Activated CD8-positive, alpha-beta memory T cell treated with anti-CD3 and anti-CD28 coated beads, Interleukin-2, amount 10 ng/mL, durations not matched to agents 7 days and 5 days (primary cell): ENCODE measurements at regions not wholly inside any gene's neighbourhood (a gene's known extent, or its start where the extent isn't known, plus 50 kb on each side); places are given as distances from the start of the nearest gene placed in this dataset.
A peak's percentile ranks its signal among the peaks of the same experiment; 100 is the strongest.
"Not testable (repeated sequence)": the region's sequence is repeated elsewhere in the genome, so short reads cannot be mapped to it uniquely, and the experiment has no call there.

ENCODE experiments used
- ATAC-seq: fragments of 150-1000 bp; cut with Tn5 transposase; one replicate; pipeline ENCODE4 v1.10.0; 2021; ENCODE audit warnings: moderate library complexity
- CTCF ChIA-PET: fragments of 350-600 bp; sonication (Branson Sonifier 250); formaldehyde crosslinking; loops from one replicate; lab custom pipeline; 2021; ENCODE audit warnings: antibody characterized with exemption; lab: Charles Lee
- DNase-seq: peaks from one replicate; pipeline ENCODE4 v3.0.0-alpha.2; 2020
- H3K27ac Mint-ChIP-seq: one replicate; pipeline ENCODE4 v1.8.0; 2021; ENCODE audit warnings: mild to moderate bottlenecking, mixed read lengths
- H3K27me3 Mint-ChIP-seq: one replicate; pipeline ENCODE4 v1.8.0; 2021; ENCODE audit warnings: mixed read lengths
- H3K36me3 Mint-ChIP-seq: one replicate; pipeline ENCODE4 v1.8.0; 2021; ENCODE audit warnings: mild to moderate bottlenecking, mixed read lengths
- H3K4me1 Mint-ChIP-seq: one replicate; pipeline ENCODE4 v1.8.0; 2021; ENCODE audit warnings: mixed read lengths
- H3K4me3 Mint-ChIP-seq: one replicate; pipeline ENCODE4 v1.8.0; 2021; ENCODE audit warnings: mild to moderate bottlenecking, moderate library complexity, mixed read lengths
- H3K9me3 Mint-ChIP-seq: one replicate; pipeline ENCODE4 v1.8.0; 2022; ENCODE audit warnings: low read depth, mixed read lengths

DNA sequence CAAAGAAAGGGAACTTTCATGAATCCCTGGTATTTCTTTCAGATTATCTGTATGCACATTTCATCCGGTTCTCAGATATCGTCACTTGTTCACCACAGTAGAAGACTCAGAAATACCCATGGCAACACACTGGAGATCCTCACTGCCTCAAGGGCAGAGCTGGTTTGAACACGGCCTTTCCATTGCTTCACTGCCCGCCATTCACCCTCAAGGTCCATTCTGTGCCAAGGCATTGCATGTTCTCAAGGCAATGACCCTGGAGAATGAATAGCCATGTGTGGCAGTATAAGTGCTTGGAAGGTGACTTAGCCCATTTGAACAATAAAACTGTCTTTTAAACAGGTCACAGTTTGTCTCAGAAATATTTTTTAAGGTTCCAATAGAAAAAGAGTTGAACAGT lies 606.5 kb downstream of the IPMK start:
- Mint-ChIP-seq H3K27ac (no peak overlapping the region), H3K4me1 (no peaks in the 10 kb centered on the region), H3K27me3 (no peaks in the 10 kb centered on the region), H3K4me3 (no peak overlapping the region), H3K36me3 (no peaks in the 10 kb centered on the region), H3K9me3 (no peaks in the 10 kb centered on the region)
- no peak for ATAC-seq
- CTCF ChIA-PET, result no interaction called here
- DNase-seq, result no peak

DNA sequence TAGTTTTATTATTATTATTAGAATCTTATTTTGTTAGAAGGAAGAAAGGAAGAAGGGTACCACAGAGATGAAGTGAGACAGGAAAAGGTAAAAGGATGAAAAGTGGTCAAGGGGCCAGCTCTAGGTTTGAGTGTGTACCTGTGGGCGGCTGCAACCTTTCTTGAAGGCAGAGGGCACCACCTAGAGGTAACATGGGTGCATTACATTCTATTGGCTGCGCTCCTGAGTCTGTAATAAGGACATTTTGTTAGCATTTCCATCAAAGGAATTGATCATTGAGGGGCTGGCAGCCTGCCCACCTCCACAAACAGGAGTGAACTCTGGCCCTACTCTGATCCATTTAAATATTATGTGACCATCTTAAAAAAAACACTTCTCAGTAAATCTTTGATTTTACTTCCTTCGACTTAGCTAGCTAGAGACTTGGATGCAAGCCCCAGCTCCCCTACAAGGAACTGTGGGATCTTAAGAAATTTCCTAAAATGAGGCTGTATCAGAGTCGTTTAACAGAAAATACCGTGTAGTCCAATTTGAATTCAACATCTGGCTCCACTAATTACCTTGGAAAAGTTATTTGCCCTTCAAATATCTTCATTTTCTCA lies 610.4 kb downstream of the IPMK start:
- H3K27me3 Mint-ChIP-seq, result no peaks in the 10 kb centered on the region
- no peak overlapping the region for H3K4me3 Mint-ChIP-seq
- DNase-seq (peak; percentile 48), ATAC-seq (peak; percentile 39)
- H3K36me3 Mint-ChIP-seq, result no peaks in the 10 kb centered on the region
- H3K4me1 Mint-ChIP-seq, result no peaks in the 10 kb centered on the region
- no peaks in the 10 kb centered on the region for H3K9me3 Mint-ChIP-seq
- CTCF ChIA-PET, result interaction anchor here (0.7 to 0.8 kb wide), 3 partner anchors 13 to 1246 kb away, joined by 3 to 4 read pairs (median 3); no protein-coding TSS in a partner anchor
- H3K27ac Mint-ChIP-seq, result no peak overlapping the region

DNA sequence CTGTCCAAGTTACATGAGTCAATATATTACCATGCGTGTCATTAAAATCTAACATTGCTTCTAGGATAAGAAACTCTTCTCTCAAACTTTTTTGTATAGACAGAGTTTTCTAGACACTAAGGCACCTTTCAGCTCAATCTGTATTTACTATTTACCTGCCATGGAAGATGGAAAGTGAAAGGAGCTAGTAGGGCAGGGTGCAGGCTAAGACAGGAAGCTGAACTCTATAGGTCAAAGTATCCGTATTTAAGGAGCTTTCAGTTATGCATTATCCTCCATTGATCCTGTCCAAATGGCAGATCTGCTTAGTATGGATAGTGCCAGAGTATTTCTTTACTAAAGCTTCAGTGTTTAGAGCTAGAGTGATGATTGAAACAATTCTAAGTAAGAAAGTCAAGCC lies 612.8 kb downstream of the IPMK start:
- H3K36me3 Mint-ChIP-seq, result no peaks in the 10 kb centered on the region
- ATAC-seq (no peak), DNase-seq (no peak)
- H3K27me3 Mint-ChIP-seq, result no peaks in the 10 kb centered on the region
- CTCF ChIA-PET, result no interaction called here
- no peak overlapping the region for H3K4me3 Mint-ChIP-seq
- no peak overlapping the region for H3K27ac Mint-ChIP-seq
- peaks cover 2% of the 10 kb centered on the region for H3K9me3 Mint-ChIP-seq
- no peaks in the 10 kb centered on the region for H3K4me1 Mint-ChIP-seq

DNA sequence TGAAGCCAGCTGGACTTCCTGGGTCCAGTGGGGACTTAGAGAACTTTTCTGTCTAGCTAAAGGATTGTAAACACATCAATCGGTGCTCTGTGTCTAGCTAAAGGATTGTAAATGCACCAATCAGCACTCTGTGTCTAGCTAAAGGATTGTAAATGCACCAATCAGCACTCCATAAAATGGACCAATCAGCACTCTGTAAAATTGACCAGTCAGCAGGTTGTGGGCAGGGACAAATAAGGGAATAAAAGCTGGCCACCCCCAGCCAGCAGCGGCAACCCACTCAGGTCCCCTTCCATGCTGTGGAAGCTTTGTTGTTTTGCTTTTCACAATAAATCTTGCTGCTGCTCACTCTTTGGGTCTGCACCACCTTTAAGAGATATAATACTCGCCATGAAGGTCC lies 622.6 kb downstream of the IPMK start:
- H3K4me3 Mint-ChIP-seq, H3K36me3 Mint-ChIP-seq, CTCF ChIA-PET, H3K4me1 Mint-ChIP-seq, DNase-seq, H3K27ac Mint-ChIP-seq, H3K27me3 Mint-ChIP-seq, H3K9me3 Mint-ChIP-seq, ATAC-seq: not testable (repeated sequence)

DNA sequence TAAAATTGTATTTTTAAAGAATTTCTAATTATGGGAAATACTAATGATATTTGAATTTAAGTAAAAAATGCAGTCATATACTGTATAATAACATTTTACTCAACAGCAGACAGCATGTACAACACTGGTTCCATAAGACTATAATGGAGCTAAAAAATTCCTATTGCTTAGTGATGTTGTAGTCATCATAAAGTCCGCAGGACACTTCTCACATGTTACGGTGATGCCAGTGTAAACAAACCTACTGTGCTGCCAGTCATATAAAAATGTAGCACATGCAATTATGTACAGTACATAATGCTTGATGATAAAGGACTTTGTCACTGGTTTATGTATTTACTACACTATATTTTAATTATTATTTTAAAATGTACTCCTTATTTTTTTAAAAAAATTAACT lies 629.3 kb downstream of the IPMK start:
- H3K9me3 Mint-ChIP-seq, result no peaks in the 10 kb centered on the region
- CTCF ChIA-PET, result no interaction called here
- H3K27ac Mint-ChIP-seq, result no peak overlapping the region
- H3K4me3 Mint-ChIP-seq, result no peak overlapping the region
- DNase-seq (no peak), ATAC-seq (no peak)
- H3K27me3 Mint-ChIP-seq, result no peaks in the 10 kb centered on the region
- no peaks in the 10 kb centered on the region for H3K36me3 Mint-ChIP-seq
- no peaks in the 10 kb centered on the region for H3K4me1 Mint-ChIP-seq

DNA sequence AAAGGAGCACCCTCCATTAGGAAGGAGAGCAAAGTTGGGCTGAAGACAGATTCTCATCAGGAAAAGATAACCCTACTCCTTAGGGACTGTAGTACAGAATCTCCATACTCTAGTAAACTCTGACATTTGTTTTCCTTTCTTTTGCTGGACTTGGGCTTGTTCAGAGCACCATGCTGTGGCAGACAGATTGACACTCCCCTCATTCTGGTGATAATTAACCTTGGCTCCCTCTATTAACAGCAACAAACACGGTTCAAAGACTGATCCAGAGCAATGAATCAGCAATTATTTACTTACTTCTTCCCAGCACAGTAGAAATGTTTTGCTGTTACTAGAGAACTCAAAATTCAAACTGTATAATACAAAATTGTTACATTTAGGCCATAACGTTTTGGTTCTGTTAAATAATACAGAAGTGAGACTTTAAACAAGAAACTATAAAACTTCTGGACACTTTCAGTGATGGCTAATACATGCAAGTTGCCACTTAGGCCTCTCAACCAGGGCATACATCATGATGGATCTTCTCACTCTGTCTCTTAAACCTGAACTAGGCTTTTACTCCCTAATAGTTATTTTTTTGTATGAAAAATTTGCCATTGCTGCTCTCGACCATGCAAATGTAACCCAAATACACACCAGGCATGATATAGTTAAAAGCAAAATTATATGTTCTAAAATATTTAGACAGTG lies 639.0 kb downstream of the IPMK start:
- peaks cover 3% of the 10 kb centered on the region for H3K9me3 Mint-ChIP-seq

DNA sequence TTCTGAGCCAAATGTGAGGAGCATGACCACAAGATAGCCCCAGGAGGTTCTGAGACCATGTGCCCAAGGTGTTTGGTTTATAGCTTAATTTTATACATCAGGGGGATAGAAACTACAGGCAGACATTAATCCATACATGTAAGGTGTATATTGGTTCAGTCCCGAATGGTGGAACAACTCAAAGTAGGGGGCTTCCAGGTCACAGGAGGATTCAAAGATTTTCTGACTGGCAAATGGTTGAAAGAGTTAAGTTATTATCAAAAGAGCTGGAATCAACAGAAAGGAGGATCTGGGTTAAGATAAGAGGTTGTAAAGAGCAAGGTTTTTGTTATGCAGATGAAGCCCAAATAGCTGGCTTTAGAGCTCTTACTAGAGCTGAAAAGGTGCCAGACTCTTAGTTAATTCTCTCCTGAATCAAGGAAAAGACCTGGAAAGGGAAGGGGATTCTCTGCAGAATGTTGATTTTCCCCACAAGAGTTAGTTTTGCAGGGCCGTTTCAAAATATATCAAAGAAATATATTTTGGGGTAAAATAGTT lies 640.0 kb downstream of the IPMK start:
- ATAC-seq (no peak), DNase-seq (no peak)
- CTCF ChIA-PET, result no interaction called here
- Mint-ChIP-seq H3K9me3 (peaks cover 5% of the 10 kb centered on the region), H3K4me3 (no peak overlapping the region), H3K27ac (no peak overlapping the region), H3K36me3 (no peaks in the 10 kb centered on the region), H3K27me3 (no peaks in the 10 kb centered on the region), H3K4me1 (no peaks in the 10 kb centered on the region)

More for the DNA sequence above, 639.0 kb downstream of the IPMK start:
- H3K4me3 Mint-ChIP-seq, result no peak overlapping the region
- ATAC-seq (no peak), DNase-seq (no peak)
- no peak overlapping the region for H3K27ac Mint-ChIP-seq
- H3K4me1 Mint-ChIP-seq, result no peaks in the 10 kb centered on the region
- CTCF ChIA-PET, result no interaction called here
- no peaks in the 10 kb centered on the region for H3K36me3 Mint-ChIP-seq
- no peaks in the 10 kb centered on the region for H3K27me3 Mint-ChIP-seq

DNA sequence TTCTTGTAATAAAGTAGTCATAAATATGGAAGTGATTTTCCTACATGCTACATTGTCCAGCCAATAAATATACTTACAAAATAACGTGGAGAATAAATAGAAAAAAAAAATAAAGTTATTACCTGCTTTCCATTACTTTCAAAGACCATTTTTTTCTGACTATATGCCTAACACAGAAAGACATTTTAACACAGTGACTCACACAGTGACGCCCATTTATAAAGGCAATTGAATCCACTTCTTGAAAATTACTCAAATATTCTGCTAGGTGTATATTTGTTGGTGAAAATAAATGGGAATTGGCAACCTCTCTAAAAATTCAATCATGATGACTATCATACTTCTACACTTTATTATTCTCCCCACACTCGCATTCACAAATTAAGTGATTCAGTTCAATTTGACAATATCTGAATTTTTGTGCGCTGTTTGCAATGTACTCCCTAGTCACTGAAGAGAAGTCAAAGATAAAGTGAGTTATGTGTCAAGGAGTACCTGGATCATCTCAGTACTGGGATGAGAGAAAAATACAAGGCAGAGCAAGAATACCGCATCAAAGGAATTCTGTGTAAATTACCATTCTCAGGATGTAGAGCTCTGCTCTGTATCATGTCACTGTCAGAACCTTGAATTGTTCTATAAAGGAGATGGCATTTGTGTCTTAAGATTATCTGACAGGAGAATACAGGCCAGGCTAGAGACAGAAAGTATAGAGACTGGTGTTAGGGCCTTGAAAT lies 642.7 kb downstream of the IPMK start:
- no peak for DNase-seq
- ATAC-seq, result no peak
- Mint-ChIP-seq H3K36me3 (no peaks in the 10 kb centered on the region), H3K4me1 (no peaks in the 10 kb centered on the region), H3K27me3 (no peaks in the 10 kb centered on the region), H3K4me3 (no peak overlapping the region), H3K9me3 (peaks cover 6% of the 10 kb centered on the region), H3K27ac (no peak overlapping the region)
- CTCF ChIA-PET, result no interaction called here

DNA sequence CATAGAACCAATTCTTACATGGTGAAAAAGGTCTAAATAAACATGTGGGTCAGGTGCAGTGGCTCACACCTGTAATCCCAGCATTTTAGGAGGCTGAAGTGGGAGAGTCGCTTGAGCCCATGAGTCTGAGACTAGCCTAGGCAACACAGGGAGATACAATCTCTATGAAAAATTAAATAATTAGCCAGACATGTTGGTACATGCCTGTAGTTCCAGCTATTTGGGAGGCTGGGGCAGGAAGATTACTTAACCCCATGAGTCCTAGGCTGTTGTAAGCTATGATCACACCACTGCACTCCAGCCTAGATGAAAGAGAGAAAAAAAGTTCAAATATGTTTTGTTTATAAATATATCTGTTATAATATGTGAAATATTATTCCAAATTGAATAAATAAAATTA lies 643.6 kb downstream of the IPMK start:
- H3K27ac Mint-ChIP-seq, result no peak overlapping the region

DNA sequence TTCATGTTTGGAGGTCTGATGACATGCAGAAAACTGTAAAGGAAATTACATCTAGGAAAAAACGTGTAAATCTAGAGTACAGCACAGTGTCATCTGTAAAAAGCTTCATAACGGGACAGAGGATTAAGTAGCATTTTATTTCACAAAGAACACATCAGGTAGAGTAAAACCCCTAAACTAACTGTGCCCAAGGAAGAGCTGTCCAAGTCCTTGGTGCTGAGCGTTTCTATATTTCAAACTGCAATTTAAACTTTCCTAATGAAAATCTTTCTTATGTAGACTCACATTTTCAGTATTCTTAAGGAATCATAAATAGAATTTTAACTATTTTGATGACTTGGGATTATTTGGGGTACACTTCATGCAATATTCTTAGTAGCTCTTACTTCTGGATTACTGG lies 646.2 kb downstream of the IPMK start:
- Mint-ChIP-seq H3K4me3 (no peak overlapping the region), H3K27me3 (no peaks in the 10 kb centered on the region), H3K27ac (no peak overlapping the region), H3K36me3 (no peaks in the 10 kb centered on the region), H3K4me1 (no peaks in the 10 kb centered on the region), H3K9me3 (peaks cover 6% of the 10 kb centered on the region)
- no peak for ATAC-seq
- CTCF ChIA-PET, result no interaction called here
- no peak for DNase-seq

More for the DNA sequence above, 643.6 kb downstream of the IPMK start:
- Mint-ChIP-seq H3K36me3 (no peaks in the 10 kb centered on the region), H3K4me1 (no peaks in the 10 kb centered on the region), H3K27me3 (no peaks in the 10 kb centered on the region), H3K4me3 (no peak overlapping the region), H3K9me3 (peaks cover 6% of the 10 kb centered on the region)
- DNase-seq, result no peak
- ATAC-seq, result no peak
- CTCF ChIA-PET, result no interaction called here

DNA sequence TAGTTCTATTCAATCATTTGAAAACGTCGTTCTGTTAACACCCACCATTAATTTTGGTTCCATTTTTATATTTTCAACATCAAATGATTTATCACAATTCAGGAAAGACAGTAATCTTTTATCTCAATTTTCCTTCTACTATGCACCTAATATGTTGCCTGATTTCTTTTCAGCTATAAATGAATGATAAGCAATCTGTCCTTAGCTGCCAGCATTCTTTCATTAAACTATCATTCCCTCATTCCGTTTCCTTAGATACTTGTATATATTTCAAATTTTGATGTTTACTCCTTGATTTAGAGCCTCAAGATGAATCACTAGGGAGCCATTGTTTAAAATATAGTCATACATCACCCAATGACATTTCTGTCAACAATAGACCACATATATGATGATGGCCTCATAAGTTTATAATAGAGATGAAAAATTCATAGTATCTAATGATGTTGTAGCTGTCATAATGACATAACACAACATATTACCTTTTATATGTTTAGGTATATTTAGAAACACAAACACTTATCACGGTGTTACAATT lies 661.7 kb downstream of the IPMK start:
- Mint-ChIP-seq H3K27me3 (no peaks in the 10 kb centered on the region), H3K36me3 (no peaks in the 10 kb centered on the region), H3K27ac (no peak overlapping the region), H3K4me1 (no peaks in the 10 kb centered on the region), H3K4me3 (no peak overlapping the region), H3K9me3 (peaks cover 2% of the 10 kb centered on the region)
- ATAC-seq, result no peak
- no peak for DNase-seq
- CTCF ChIA-PET, result no interaction called here

DNA sequence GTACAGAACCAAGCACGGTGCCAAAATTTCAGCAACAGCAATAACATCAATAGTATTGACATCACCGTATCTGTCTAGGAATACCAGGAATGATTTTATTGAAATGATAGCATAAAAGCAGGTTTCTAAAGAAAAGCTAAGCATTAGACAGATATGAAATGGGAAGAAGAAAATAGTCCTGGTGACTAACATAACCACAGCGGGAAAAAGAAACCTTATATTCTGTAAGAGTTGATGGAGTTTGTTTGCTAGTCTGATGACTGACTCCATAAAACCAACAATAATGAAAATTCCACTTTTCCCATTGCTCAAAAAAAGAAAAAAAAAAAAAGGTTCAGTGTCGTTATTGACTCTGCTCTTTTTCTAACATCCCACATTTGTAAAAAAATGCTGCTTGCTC lies 668.3 kb downstream of the IPMK start:
- Mint-ChIP-seq H3K27me3 (no peaks in the 10 kb centered on the region), H3K4me3 (no peak overlapping the region), H3K4me1 (no peaks in the 10 kb centered on the region), H3K9me3 (no peaks in the 10 kb centered on the region), H3K27ac (no peak overlapping the region), H3K36me3 (no peaks in the 10 kb centered on the region)
- DNase-seq (no peak), ATAC-seq (no peak)
- CTCF ChIA-PET, result no interaction called here

DNA sequence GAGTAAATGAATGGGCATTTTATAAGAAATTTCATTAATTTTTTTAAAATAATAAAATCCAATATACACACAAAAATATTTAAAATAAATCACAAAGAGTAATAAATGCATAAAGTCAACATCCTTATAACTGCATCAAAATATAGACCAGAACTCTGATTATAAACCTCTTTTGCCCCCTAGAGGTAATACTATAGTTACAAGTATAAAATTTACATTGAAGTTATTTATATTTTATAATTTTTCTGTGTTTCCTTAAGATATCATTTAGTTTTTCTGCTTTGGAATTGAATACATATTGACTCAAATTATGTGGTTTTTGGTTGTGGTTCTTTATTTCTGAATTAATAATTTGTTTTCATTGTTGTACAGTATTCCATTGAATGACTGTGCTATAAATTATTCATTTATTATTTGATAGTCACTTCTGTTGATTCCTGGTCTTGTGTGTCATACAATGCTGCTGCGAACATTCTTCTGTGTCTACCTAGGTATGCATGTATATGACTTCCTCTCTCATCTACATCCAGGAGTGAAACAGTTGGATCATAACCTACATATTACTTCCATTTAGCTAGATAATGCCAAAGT lies 673.6 kb downstream of the IPMK start:
- no peak overlapping the region for H3K27ac Mint-ChIP-seq
- H3K36me3 Mint-ChIP-seq, result no peaks in the 10 kb centered on the region
- ATAC-seq, result no peak
- CTCF ChIA-PET, result no interaction called here
- no peaks in the 10 kb centered on the region for H3K27me3 Mint-ChIP-seq
- no peak overlapping the region for H3K4me3 Mint-ChIP-seq
- H3K9me3 Mint-ChIP-seq, result peaks cover 3% of the 10 kb centered on the region
- H3K4me1 Mint-ChIP-seq, result no peaks in the 10 kb centered on the region
- no peak for DNase-seq
